ENCODE measurements at regions not wholly inside any gene's neighbourhood (a gene's known extent, or its start where the extent isn't known, plus 50 kb on each side); places are given as distances from the start of the nearest gene placed in this dataset.

GRCh38 chr1:38555130-38555529 is 304.4 kb downstream of the RRAGC start:
- Mint-ChIP-seq H3K36me3 (ENCODE audit: low read depth) (no peaks in the 10 kb centered on the region), H3K4me3 (no peak overlapping the region), H3K27ac (no peak overlapping the region), H3K27me3 (ENCODE audit: insufficient read depth, low read depth, poor library complexity) (peaks cover 15% of the 10 kb centered on the region), H3K9me3 (no peaks in the 10 kb centered on the region), H3K4me1 (peaks cover 34% of the 10 kb centered on the region)
- ATAC-seq (no peak), DNase-seq (ENCODE audit: low spot score) (no peak)
- Histone ChIP-seq H3K4me3 (no peak overlapping the region), H3K79me2 (replicated peaks; ENCODE audit: insufficient read depth) (no peaks in the 10 kb centered on the region), H3K36me3 (ENCODE audit: insufficient read depth) (no peaks in the 10 kb centered on the region), H3K4me2 (no peak overlapping the region), H3K9me2 (ENCODE audit: insufficient read depth) (peaks cover 6% of the 10 kb centered on the region; the same call in 1 of the 2 replicates), H2AFZ (no peak overlapping the region), H3K4me1 (ENCODE audit: insufficient read depth) (peaks cover 23% of the 10 kb centered on the region), H3K27me3 (ENCODE audit: insufficient read depth) (peaks cover 9% of the 10 kb centered on the region), H3K27ac (ENCODE audit: low read depth) (no peak overlapping the region), H3F3A (replicated peaks; ENCODE audit: low read depth) (0 out of 2 replicates have a peak, but pooled peaks cover 11% of the 10 kb centered on the region), H4K20me1 (replicated peaks; ENCODE audit: insufficient read depth) (no peaks in the 10 kb centered on the region)
- TF ChIP-seq JUNB (IDR thresholded peaks at IDR 0.05; ENCODE audit: unreplicated experiment) (no peak), CREB1 (CRISPR knock-in tag; IDR thresholded peaks at IDR 0.05; ENCODE audit: low read depth) (no peak), EZH2 (IDR thresholded peaks at IDR 0.05; ENCODE audit: low read depth, unreplicated experiment) (no peak), ZNF114 (CRISPR knock-in tag; IDR thresholded peaks at IDR 0.05) (no peak), ETS1 (IDR thresholded peaks at IDR 0.05) (no peak), NANOG (IDR thresholded peaks at IDR 0.05; ENCODE audit: borderline replicate concordance) (no peak), STAT1 (IDR thresholded peaks at IDR 0.05; ENCODE audit: unreplicated experiment) (no peak), ZNF331 (CRISPR knock-in tag; IDR thresholded peaks at IDR 0.05; ENCODE audit: low read depth) (no peak), CTCF (conservative IDR thresholded peaks at IDR 0.05; ENCODE audit: low read depth in 2 of 2) (no peak), ZNF462 (CRISPR knock-in tag; IDR thresholded peaks at IDR 0.05) (no peak), REST (IDR thresholded peaks at IDR 0.05; ENCODE audit: unreplicated experiment) (no peak), EZH2phosphoT487 (IDR thresholded peaks at IDR 0.05; ENCODE audit: unreplicated experiment) (no peak), POLR2AphosphoS5 (IDR thresholded peaks at IDR 0.05; ENCODE audit: low read depth) (no peak)

All from GM23338 (cell line).